ENCODE measurements at regions not wholly inside any gene's neighbourhood (a gene's known extent, or its start where the extent isn't known, plus 50 kb on each side); places are given as distances from the start of the nearest gene placed in this dataset.

- H3K27ac ChIP-seq (ENCODE audit: low read depth, low read length), result no peak overlapping the region
- H3K4me3 ChIP-seq (ENCODE audit: low read depth, low read length), result no peak overlapping the region
- no peaks in the 10 kb centered on the region for H3K9me3 ChIP-seq (ENCODE audit: control insufficient read depth, insufficient read depth, low read length)
- POLR2A ChIA-PET, result no interaction called here
- no peak for TF ChIP-seq CTCF (IDR thresholded peaks at IDR 0.05; ENCODE audit: low read depth, low read length)
- DNase-seq (ENCODE audit: low read depth, low spot score), result no peak
- CTCF ChIA-PET, result no interaction called here
- H3K27me3 ChIP-seq (ENCODE audit: control insufficient read depth, insufficient read depth, low read length), result peaks cover 10% of the 10 kb centered on the region
Measured at GRCh38 chr12:113744802-113745395, 221.2 kb downstream of the RBM19 start.

GRCh38 chr12:113742801-113743200 lies 223.3 kb downstream of the RBM19 start:
- CTCF ChIA-PET, result no interaction called here
- TF ChIP-seq CTCF (IDR thresholded peaks at IDR 0.05; ENCODE audit: low read depth, low read length), result no peak
- POLR2A ChIA-PET, result no interaction called here
- no peak for DNase-seq (ENCODE audit: low read depth, low spot score)
- Histone ChIP-seq H3K27ac (ENCODE audit: low read depth, low read length) (no peak overlapping the region), H3K4me3 (ENCODE audit: low read depth, low read length) (no peak overlapping the region), H3K27me3 (ENCODE audit: control insufficient read depth, insufficient read depth, low read length) (peaks cover 10% of the 10 kb centered on the region), H3K9me3 (ENCODE audit: control insufficient read depth, insufficient read depth, low read length) (no peaks in the 10 kb centered on the region)

GRCh38 chr12:113740699-113741098 lies 225.4 kb downstream of the RBM19 start:
- CTCF ChIA-PET, result no interaction called here
- Histone ChIP-seq H3K4me3 (ENCODE audit: low read depth, low read length) (no peak overlapping the region), H3K9me3 (ENCODE audit: control insufficient read depth, insufficient read depth, low read length) (no peaks in the 10 kb centered on the region), H3K27me3 (ENCODE audit: control insufficient read depth, insufficient read depth, low read length) (peaks cover 8% of the 10 kb centered on the region), H3K27ac (ENCODE audit: low read depth, low read length) (no peak overlapping the region)
- POLR2A ChIA-PET, result no interaction called here
- DNase-seq (ENCODE audit: low read depth, low spot score), result no peak
- TF ChIP-seq CTCF (IDR thresholded peaks at IDR 0.05; ENCODE audit: low read depth, low read length), result no peak

DNA sequence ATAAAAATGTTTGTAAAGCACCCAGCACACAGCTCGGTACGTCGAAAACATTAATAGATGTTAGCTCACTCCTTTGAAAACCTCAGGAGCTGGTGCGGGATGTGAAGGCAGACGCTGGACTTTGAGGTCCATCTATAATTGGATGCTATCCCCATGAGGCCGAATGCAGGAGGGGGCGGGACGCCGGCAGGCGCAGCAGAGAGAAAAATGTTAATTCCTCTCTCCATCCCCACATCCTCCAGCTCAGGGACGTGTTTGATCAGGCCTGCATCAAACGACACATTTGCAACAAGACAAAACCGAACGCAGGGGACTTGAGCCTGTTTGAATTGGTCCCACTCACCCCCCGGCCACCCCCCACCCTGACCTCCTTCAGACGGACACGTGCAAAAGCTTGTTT lies 231.0 kb downstream of the RBM19 start:
- CTCF ChIA-PET, result no interaction called here
- TF ChIP-seq CTCF (IDR thresholded peaks at IDR 0.05; ENCODE audit: low read depth, low read length), result no peak
- DNase-seq (ENCODE audit: low read depth, low spot score), result no peak
- no peak overlapping the region for H3K27ac ChIP-seq (ENCODE audit: low read depth, low read length)
- POLR2A ChIA-PET, result no interaction called here
- H3K4me3 ChIP-seq (ENCODE audit: low read depth, low read length), result no peak overlapping the region
- H3K27me3 ChIP-seq (ENCODE audit: control insufficient read depth, insufficient read depth, low read length), result peaks cover 5% of the 10 kb centered on the region
- no peaks in the 10 kb centered on the region for H3K9me3 ChIP-seq (ENCODE audit: control insufficient read depth, insufficient read depth, low read length)

GRCh38 chr12:113734503-113734902 lies 231.6 kb downstream of the RBM19 start:
- CTCF ChIA-PET, result no interaction called here
- no peak for DNase-seq (ENCODE audit: low read depth, low spot score)
- Histone ChIP-seq H3K4me3 (ENCODE audit: low read depth, low read length) (no peak overlapping the region), H3K27ac (ENCODE audit: low read depth, low read length) (no peak overlapping the region), H3K27me3 (ENCODE audit: control insufficient read depth, insufficient read depth, low read length) (peaks cover 5% of the 10 kb centered on the region), H3K9me3 (ENCODE audit: control insufficient read depth, insufficient read depth, low read length) (no peaks in the 10 kb centered on the region)
- TF ChIP-seq CTCF (IDR thresholded peaks at IDR 0.05; ENCODE audit: low read depth, low read length), result no peak
- POLR2A ChIA-PET, result no interaction called here

Data from AG04450 (cell line).